ENCODE measurements at regions not wholly inside any gene's neighbourhood (a gene's known extent, or its start where the extent isn't known, plus 50 kb on each side); places are given as distances from the start of the nearest gene placed in this dataset.

DNA sequence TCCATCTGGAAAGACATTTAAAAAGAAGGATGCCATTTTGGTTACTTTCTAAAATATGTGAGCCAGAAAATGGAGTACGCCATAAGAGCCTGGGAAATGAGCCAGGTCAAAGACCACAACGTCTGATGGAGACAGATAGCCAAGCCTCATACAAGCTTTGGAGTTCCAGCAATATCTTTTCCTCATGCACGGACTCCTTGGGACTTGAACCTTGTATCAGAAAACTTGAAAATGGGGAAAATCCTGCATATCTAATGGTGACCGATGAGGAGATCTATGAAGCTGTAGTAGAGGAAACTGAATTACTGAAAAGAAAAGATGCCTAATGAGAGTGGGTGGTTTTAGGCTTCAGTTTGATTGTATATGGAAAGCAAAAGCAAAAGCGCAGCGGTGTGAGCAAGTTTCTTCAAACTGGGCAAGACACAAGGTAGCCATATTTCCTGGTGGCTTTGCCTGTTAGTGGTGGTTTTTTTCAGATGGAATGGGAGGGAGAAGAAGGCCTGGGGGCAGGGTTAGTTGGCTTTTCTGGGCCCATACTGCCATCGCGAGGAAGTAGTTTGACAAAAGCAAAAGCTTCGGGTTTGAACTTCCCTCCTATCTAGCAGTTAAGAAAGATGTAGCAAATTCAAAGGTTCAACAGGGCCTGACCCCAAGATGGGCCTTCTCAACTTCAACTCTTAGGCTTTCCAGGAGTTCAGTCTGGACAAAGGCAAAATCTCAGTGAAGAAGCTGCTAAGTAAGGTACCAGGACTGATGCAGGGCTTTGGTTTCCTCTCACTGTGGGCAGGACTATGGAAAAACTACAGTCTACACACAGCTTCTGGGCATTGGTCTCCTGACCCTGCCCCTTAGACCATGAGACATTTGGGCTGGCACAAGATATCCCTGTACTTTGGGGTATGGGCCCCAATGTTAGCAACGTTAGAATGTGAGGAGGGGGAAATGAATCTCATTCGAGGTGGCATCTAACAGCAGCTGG lies 210.0 kb upstream of the STK26 start:
- no peak for TF ChIP-seq TOX (CRISPR knock-in tag; IDR thresholded peaks at IDR 0.05; ENCODE audit: borderline replicate concordance)
- TF ChIP-seq RARB (CRISPR knock-in tag; IDR thresholded peaks at IDR 0.05) = no peak

All from SK-N-SH treated with all-trans-retinoic acid at 6 μM for 48 hours (cell line).